NCI-H1930 (cell line): ENCODE measurements at regions not wholly inside any gene's neighbourhood (a gene's known extent, or its start where the extent isn't known, plus 50 kb on each side); places are given as distances from the start of the nearest gene placed in this dataset.

Experiments used
- DNase-seq, 2 experiments: peaks; one replicate each; lab custom pipeline; 2025; lab: John Stamatoyannopoulos, UW

- DNase-seq = no peak
These were observed 263.5 kb downstream of the NFKBIZ start for GRCh38 chr3:102112704-102113230.

- DNase-seq = no peak
These were observed 264.2 kb downstream of the NFKBIZ start for GRCh38 chr3:102113421-102114041.

- DNase-seq = no peak
These were observed 265.1 kb downstream of the NFKBIZ start for GRCh38 chr3:102114264-102114979.

GRCh38 chr3:102122527-102122926 is 273.2 kb downstream of the NFKBIZ start:
- DNase-seq = no peak

GRCh38 chr3:102123590-102124190 is 274.4 kb downstream of the NFKBIZ start:
- no peak for DNase-seq

- DNase-seq = no peak
These were observed 275.0 kb downstream of the NFKBIZ start for GRCh38 chr3:102124282-102124681.

GRCh38 chr3:102124704-102125103 is 275.4 kb downstream of the NFKBIZ start:
- DNase-seq = no peak

- no peak for DNase-seq
These were observed 276.1 kb downstream of the NFKBIZ start for GRCh38 chr3:102125197-102125993.

- no peak for DNase-seq
These were observed 276.7 kb downstream of the NFKBIZ start for GRCh38 chr3:102125994-102126368.

GRCh38 chr3:102129760-102130608 is 280.7 kb downstream of the NFKBIZ start:
- no peak for DNase-seq

GRCh38 chr3:102132370-102132769 is 283.1 kb downstream of the NFKBIZ start:
- no peak for DNase-seq

- DNase-seq = no peak
These were observed 284.1 kb downstream of the NFKBIZ start for GRCh38 chr3:102133376-102133775.

GRCh38 chr3:102135316-102135715 is 286.0 kb downstream of the NFKBIZ start:
- no peak for DNase-seq

- no peak for DNase-seq
These were observed 286.9 kb downstream of the NFKBIZ start for GRCh38 chr3:102136183-102136582.

GRCh38 chr3:102140116-102140515 is 290.8 kb downstream of the NFKBIZ start:
- DNase-seq = no peak

- no peak for DNase-seq
These were observed 292.0 kb downstream of the NFKBIZ start for GRCh38 chr3:102141096-102141927.

GRCh38 chr3:102141928-102142239 is 292.6 kb downstream of the NFKBIZ start:
- DNase-seq = no peak

- DNase-seq = no peak
These were observed 292.3 kb upstream of the ZPLD1 start for GRCh38 chr3:102142379-102143060.

- DNase-seq = no peak
These were observed 291.3 kb upstream of the ZPLD1 start for GRCh38 chr3:102143536-102143935.

GRCh38 chr3:102144063-102144462 is 290.8 kb upstream of the ZPLD1 start:
- no peak for DNase-seq
